Progenitor cell of endocrine pancreas (in vitro differentiated cells): ENCODE measurements at regions not wholly inside any gene's neighbourhood (a gene's known extent, or its start where the extent isn't known, plus 50 kb on each side); places are given as distances from the start of the nearest gene placed in this dataset.

Source experiments
- DNase-seq: peaks from one replicate; pipeline ENCODE4 v3.0.0; 2021; ENCODE audit warnings: low spot score; ENCODE audit not compliant: unreplicated experiment
- H3K27ac Mint-ChIP-seq: 2 replicates; pipeline ENCODE4 v1.8.0; 2021; ENCODE audit warnings: mild to moderate bottlenecking, moderate library complexity, mixed read lengths
- H3K27me3 Mint-ChIP-seq: 2 replicates; pipeline ENCODE4 v1.8.0; 2021; ENCODE audit warnings: mixed read lengths
- H3K36me3 Mint-ChIP-seq: 2 replicates; pipeline ENCODE4 v1.8.0; 2022; ENCODE audit warnings: mixed read lengths; ENCODE audit not compliant: insufficient read depth
- H3K4me1 Mint-ChIP-seq: 2 replicates; pipeline ENCODE4 v1.8.0; 2021; ENCODE audit warnings: low read depth, mixed read lengths
- H3K4me3 Mint-ChIP-seq: 2 replicates; pipeline ENCODE4 v1.8.0; 2021; ENCODE audit warnings: low read depth, mild to moderate bottlenecking, moderate library complexity, mixed read lengths
- H3K9me3 Mint-ChIP-seq: 2 replicates; pipeline ENCODE4 v1.8.0; 2021; ENCODE audit warnings: low read depth, mixed read lengths
- TF ChIP-seq, protein P1 (sequence below): fragments of 200-600 bp; sonication (generic); IDR thresholded peaks from one replicate; pipeline ENCODE4 v1.5.0; 2021; ENCODE audit warnings: antibody characterized with exemption, mild to moderate bottlenecking; ENCODE audit not compliant: unreplicated experiment

DNA sequence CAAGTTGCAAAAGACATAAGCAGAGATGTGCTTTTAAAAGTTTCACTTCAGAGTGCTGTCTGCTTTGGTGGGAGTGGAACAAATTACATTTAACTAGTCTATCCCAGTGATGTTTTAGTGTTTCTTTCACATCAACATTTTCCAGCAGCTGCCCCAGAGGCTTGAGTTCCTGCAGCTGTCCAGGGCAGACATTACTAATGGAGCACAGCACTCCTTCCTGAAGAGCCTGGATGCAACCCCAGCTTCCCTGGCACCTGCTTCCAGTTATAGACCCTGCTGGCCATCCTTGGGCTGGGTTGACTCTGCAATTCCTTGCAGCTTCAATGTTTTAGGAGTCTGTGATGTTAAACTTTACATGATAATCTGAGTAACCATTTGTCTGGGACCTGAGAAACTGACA, 61.4 kb upstream of the PIRT start:
- Mint-ChIP-seq H3K4me3 (no peak overlapping the region), H3K9me3 (peaks cover 3% of the 10 kb centered on the region), H3K36me3 (no peaks in the 10 kb centered on the region), H3K4me1 (no peaks in the 10 kb centered on the region), H3K27ac (no peak overlapping the region), H3K27me3 (peaks cover 2% of the 10 kb centered on the region)
- TF ChIP-seq, protein P1, sequence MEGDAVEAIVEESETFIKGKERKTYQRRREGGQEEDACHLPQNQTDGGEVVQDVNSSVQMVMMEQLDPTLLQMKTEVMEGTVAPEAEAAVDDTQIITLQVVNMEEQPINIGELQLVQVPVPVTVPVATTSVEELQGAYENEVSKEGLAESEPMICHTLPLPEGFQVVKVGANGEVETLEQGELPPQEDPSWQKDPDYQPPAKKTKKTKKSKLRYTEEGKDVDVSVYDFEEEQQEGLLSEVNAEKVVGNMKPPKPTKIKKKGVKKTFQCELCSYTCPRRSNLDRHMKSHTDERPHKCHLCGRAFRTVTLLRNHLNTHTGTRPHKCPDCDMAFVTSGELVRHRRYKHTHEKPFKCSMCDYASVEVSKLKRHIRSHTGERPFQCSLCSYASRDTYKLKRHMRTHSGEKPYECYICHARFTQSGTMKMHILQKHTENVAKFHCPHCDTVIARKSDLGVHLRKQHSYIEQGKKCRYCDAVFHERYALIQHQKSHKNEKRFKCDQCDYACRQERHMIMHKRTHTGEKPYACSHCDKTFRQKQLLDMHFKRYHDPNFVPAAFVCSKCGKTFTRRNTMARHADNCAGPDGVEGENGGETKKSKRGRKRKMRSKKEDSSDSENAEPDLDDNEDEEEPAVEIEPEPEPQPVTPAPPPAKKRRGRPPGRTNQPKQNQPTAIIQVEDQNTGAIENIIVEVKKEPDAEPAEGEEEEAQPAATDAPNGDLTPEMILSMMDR: no peak
- no peak for DNase-seq

DNA sequence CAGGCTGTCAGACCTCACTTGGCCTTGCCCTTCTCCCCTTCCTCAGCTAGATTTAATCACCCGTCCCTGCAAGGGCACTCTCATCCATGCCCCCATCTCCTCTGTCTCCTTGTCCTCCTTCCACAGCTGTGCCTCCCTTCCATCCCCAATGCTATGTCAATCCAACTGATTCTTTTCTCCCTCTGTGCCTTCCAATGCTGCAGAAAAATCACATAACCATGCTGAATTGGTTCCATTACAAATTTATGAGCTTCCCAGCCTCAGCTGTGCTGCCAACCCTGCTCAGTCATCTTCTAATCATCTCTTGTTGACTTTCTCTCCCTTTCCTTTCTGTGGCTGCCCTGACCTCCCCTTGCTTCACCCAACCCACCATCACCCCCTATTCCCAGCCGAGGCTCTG, 56.3 kb upstream of the PIRT start:
- Mint-ChIP-seq H3K9me3 (peaks cover 3% of the 10 kb centered on the region), H3K36me3 (no peaks in the 10 kb centered on the region), H3K27me3 (peaks cover 3% of the 10 kb centered on the region)

DNA sequence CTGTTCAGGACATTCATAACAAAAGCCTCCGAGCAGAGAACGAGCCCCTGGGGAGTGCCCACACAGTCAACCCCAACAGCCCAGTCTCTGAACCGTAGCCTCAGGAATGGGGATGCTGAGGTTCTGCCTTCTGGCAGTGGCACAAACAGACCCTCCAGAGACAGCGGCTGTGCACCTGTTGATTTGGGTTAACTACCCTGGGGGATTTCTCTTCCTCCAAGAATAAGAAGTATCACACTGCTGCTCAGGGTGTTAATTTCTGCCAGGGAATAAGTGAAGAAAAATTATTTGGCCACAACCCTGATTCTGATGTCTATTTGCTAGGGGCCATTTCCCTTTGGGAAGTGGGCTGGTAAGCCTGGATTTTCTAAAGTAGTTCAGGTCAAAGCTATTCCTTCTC, 51.0 kb upstream of the PIRT start:
- TF ChIP-seq, protein P1: no peak
- Mint-ChIP-seq H3K27me3 (peaks cover 3% of the 10 kb centered on the region), H3K36me3 (peaks cover 1% of the 10 kb centered on the region), H3K4me1 (no peaks in the 10 kb centered on the region), H3K27ac (no peak overlapping the region), H3K9me3 (peaks cover 9% of the 10 kb centered on the region), H3K4me3 (no peak overlapping the region)
- DNase-seq: no peak

More for the DNA sequence above, 56.3 kb upstream of the PIRT start:
- Mint-ChIP-seq H3K4me3 (no peak overlapping the region), H3K4me1 (no peaks in the 10 kb centered on the region), H3K27ac (no peak overlapping the region)
- TF ChIP-seq, protein P1: no peak
- no peak for DNase-seq
